Astrocyte of the hippocampus (primary cell): ENCODE measurements at regions not wholly inside any gene's neighbourhood (a gene's known extent, or its start where the extent isn't known, plus 50 kb on each side); places are given as distances from the start of the nearest gene placed in this dataset.

Experiments
- DNase-seq: peaks from one replicate; pipeline ENCODE4 v3.0.0; 2011; ENCODE audit warnings: low read depth, low spot score

DNA sequence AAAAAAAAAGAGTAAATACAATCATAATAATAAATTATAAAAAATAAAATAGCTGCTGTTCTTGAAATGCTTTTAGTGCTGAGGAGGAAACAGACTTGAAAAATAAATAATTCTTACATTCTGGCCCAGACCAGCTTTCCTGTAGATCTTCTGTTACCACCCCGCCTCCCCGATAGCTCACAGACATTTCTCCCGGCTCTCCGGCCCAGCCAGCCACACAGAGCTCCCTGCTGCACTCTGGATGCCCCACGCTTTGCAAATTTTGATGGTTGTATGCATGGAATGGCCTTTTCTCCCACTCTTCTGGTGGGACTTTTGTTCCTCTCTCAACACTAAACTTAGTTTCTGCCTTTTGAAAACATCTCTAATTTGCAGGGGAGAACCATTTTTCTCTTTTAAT is 249.3 kb downstream of the ATP23 start:
- DNase-seq, result no peak

DNA sequence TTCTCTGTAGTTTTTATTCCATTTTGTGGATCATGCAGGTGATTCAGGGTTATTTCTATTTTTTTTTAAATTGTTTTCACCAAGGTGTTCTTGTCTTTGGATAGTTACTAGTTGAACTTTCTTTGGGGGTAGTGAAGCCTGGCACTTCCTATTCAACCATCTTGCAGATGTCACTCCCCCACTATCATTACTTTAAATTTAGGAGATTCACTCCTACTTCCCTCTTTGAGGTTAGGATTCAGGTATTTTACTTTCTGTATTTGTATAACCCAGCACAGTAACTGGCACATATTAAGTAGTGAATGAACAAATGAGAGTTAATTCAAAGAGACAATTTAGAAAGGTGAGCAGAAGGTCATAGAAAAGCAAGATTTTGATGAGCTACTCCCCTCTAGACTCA is 255.6 kb downstream of the ATP23 start:
- DNase-seq, result no peak

DNA sequence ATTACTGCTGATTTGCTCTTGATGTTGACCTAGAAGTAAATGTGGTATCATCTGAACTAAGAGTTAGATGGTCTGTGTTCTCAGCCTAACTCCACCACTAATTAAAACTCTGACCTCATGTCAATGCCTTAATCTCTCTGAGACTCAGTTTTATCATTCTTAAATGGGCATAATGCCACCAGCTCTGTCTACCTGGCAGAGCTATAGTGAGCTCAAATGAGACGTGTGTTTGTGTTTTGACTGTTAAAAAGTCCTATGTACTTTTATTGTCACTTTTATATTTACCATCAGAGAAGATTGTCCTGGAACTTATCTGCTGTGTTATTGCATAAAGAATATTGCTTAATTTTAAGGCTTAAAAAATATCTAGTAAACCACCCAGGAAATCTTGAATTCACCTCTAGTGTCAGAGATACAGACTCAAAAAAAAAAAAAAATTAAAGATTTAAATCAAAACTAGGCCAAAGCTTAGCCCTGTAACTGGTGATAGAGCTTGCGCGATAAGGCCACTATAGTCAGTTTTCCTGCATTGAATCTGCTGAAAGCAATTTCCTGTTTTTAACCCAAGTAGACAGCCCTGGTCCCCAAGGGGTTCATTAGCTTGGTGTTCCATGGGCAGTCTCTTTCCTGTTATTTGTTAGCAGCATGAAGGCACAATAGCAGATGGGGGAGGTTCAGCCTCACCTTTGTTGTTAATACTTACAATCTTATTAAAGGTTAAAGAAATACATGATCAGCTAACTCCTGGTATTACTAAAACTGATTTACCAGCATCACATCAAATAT is 261.8 kb downstream of the ATP23 start:
- no peak for DNase-seq

DNA sequence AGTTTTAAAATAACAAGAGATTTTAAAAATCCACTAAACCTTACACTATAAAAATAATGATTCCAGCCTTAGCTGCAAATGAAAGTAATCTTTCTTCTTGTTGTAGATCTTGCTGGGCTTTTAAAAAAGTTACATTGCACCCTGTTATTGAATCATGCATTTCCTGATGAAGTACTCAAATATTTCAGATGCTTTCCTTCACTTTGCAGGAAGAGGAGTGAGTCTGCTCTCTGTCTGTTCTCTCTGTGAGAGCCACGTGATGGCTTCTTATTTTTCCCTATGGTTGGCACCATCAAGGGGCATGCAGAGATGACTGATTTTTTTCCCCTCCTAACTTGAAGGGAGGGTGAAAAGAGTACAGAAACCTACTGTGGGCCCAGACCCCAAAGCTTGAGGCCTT is 262.7 kb downstream of the ATP23 start:
- DNase-seq, result no peak

DNA sequence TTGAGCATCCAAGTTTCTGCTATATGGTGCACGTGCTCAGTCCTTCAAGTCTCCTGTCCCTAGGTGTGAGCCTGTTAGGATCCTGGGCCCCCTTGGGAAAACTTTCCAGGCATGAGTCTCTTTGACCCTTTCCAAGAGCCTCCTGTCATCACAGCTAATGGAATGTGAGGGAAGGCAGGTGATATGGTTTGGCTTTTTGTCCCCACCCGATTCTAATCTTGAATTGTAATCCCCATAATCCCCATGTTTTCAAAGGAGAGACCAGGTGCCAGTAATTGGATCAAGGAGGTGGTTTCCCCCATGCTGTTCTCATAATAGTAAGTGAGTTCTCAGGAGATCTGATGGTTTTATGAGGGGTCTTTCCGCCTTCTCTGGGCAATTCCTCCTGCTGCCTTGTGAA is 265.5 kb downstream of the ATP23 start:
- DNase-seq, result no peak

DNA sequence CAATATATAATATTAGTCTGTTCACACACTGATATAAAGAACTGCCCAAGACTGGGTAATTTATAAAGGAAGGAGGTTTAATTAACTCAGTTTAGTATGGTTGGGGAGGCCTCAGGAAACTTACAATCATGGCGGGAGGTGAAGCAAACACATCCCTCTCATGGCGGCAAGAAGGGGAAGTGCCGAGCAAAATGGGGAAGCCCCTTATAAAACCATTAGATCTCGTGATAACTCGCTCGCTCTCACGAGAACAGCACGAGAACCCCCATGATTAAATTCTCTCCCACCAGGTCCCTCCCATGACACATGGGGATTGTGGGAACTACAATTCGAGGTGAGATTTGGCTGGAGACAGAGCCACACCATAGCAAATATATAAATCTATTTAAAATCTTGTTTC is 269.8 kb downstream of the ATP23 start:
- DNase-seq, result no peak

DNA sequence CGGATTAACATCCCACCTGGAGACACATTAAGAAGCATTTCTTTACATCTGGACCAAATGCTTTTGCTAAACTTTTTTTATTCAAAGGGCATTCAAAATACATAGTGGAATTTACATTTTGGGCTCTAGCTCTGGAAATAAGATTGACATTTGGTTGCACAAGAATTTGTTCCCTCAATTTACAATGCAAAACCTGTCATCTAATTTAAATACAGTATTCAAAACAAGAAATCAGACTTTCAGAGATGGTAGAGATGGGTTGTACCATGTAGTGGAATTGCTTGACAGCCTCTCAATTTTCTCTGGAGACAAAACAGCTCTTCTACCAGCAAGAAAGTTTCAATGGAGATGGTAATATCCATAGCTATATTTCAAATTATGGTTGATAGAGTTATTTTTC is 275.8 kb downstream of the ATP23 start:
- DNase-seq, result no peak

DNA sequence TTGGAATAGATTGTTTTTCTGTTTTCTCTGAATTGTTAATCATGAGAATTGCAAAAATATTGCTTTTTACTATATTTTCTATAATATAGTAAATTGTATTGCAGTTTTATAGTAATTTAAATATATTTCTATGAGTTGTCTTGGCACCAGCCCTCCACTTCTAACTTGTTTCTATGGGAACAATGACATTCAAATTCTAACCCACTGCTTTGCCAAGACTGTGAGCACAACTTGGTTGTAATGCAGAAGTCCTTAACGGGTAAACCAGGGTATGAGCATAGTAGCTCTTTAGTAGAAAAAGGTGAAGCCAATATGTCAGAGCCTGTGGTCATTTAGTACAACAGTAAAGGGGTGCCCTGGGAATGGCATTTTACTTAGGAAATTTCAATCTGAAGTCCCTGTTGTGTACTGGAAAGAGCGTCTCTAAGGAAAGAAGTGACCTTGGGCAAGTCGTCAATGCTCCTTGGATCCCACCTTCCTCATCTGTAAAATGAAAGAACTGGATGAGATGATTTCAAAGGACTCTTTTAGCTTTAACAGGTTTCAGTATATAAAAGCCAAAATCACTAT is 283.3 kb downstream of the ATP23 start:
- DNase-seq, result no peak

DNA sequence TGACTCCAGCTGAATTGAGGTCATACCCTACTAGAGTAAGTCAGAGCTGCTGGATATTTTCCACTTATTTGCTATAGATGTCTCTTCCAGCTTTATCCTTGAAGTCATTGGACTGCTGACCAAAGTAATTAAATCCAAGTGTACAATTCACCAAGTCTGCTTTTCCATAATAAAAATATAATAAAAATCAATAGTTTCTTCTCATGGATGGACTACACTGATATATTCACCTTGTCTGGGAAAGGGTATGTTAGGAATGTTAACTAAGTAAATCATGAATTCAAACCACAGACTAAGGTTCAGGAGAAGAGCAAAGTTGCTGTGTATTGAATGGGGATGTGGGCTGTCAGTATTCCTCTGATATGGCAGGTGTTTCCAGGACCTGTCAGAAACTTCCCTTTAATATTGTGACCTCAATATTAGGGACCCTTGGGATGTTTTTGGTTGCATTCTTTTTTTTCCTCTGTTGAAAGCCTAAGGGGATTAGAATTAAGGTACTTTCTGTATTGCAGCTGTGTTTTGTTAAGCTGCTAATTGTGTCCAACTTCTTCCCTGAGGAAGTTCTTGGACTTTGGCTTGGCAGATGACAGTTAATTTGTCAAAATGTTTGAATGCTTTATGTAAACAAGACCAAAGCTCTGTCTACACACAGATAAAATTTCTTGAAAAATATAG is 284.0 kb downstream of the ATP23 start:
- no peak for DNase-seq

DNA sequence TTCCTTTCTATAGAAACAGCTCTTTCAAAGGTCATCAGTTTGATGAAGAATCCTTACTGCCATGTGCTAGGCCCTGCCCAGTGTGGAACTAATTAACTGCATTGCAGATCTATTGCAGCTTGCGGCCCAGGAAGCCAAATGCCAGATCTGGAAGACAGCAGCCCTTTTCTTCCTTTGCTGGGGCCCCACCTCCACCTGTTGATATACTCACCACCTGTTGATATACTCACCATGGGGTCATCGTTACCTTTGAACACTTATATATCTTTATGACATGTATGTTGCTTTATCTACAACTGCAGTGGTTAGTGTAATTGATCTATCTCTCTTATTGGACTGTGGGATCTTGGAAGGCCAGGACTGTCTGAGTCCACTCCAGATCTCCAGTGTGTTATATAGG is 292.5 kb downstream of the ATP23 start:
- no peak for DNase-seq

DNA sequence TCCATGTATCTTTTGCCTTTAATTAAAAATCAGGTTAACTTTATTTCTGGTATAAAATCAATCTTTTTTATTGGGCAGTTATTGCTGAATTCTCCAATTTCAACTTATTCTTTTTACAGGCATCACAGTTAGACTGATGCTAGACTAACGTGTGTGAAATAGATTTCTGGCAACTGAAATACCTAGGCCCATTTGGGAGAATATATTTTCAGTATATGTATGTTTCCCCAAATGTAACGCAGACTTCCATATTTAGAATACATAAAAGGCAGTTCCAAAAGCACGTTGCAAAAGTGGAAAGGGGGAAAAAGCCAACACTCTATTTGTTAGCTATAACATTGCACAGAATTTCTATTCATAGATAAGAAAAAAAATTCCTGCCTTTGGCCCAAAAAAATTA is 297.0 kb downstream of the ATP23 start:
- DNase-seq, result no peak

DNA sequence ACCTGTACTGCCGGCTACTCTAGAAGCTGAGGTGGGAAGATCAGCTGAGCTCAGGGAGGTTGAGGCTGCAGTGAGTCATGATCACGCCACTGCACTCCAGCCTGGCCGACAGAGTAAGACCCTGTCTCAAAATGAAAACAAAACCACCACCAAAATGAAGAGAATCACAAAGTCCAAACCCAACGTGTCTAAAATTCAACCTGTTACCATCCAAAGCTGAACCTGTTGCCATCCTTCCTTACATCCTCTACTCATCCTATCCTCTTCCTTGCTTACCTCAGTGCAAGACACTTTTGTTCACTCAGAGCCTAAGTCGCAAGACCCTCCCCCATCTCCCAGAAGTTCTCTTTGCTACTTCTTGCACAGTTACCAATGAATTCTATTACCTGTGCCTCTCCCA is 299.7 kb downstream of the ATP23 start:
- no peak for DNase-seq

DNA sequence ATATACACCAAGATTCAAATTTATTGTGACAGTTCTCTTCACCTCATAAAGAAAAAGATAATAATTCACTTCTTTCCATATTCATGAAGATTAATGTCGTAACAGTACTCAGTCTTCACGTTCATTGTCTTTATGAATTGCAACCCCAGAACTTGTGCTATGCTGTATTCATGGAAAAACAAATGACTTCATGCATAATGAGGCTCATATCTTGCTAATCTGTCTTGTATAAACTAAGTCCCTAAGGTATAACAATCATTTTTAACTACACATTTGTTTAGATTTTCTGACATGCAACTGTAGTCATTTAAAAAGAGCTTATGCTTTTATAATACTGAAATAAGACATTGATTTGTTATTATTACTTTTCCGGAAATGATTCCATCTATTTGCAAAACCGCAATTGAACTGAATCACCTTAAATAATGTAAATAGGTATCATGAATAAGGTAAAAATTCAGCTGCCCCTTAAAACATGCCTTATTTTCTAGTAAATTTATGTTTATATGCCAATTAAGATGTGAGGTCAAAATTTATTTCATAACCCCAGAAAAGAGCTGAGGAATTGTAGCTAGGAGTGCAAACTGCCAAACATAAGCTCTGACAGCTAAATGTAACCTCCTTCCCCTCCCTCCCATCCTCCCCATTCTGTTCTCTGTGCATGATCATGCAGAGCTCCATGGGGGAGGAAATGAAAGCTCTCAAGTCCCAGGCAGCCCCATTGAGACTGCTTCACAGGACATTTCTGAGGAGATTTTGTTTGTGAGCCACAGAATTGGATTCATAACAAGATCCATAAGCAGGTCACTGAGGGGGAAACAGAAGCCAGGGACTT is 301.6 kb downstream of the ATP23 start:
- DNase-seq, result no peak

DNA sequence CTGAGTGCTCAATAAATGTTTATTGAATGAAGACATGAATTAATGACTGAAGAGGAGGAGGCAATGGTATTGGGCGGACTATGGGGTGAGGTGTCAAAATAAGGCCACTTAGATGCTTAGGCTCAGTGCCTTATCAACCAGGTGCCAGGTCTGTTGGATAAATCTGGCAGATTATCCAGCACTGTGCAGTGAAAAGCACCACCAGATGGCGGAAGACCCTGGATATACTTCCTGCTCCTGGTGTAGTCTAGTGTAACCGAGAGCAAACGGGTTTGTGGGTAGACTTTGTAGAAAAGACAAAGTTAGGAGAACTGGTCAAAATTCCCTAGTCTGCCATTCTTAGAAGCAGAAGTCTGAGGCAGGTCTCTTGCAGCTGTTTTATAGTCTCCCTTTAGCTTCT is 306.3 kb downstream of the ATP23 start:
- DNase-seq, result no peak

DNA sequence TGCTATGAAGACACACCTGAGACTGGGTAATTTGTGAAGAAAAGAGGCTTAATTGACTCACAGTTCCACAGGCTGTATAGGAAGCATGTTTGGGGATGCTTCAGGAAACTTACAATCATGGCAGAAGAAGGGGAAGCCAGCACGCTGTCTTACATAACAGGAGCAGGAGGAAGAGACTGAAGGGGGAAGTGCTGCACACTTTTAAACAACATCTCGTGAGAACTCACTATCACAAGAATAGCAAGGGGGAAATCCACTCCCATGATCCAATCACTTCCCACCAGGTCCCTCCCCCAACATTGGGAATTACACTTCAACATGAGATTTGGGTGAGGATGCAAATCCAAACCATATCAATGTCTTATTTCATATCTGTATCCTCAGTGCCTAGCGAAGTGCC is 307.2 kb downstream of the ATP23 start:
- DNase-seq, result no peak

DNA sequence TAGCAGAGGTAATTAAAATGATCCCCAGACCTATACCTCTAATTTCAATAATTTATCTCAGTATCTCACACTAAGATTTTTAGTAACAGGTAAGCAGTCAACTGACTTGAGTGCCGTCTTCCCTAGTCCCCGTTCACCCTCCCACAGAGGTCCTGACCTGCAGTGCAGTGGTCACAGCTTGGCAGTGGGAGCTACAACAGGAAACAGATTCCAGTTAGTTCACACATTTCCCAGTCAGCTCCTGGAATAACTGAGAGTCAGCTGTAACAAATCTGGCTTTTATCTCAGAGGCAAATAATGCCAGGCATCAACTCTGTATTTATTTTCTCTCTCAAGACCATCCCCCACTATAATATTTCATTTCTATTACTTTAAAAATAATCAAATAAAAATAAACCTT is 308.2 kb downstream of the ATP23 start:
- no peak for DNase-seq

DNA sequence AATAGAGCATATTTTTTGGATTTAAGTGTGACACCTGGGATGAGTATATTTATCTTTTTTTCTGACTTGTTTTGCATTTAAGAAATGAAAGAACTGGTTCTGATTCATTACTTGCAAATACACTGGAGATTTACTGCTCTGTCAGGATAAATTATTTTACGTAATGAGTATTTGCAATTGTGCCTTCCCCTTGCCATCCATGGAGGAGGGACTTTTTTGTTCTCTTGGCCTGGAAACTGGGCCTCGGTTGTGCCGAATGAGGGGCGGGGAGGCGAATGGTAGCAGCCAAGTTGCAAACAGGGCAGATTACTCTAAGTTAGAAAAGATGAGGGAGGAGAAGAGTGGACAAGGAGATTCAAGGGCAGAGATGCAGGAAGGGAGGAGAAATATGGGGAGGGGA is 308.7 kb downstream of the ATP23 start:
- no peak for DNase-seq

DNA sequence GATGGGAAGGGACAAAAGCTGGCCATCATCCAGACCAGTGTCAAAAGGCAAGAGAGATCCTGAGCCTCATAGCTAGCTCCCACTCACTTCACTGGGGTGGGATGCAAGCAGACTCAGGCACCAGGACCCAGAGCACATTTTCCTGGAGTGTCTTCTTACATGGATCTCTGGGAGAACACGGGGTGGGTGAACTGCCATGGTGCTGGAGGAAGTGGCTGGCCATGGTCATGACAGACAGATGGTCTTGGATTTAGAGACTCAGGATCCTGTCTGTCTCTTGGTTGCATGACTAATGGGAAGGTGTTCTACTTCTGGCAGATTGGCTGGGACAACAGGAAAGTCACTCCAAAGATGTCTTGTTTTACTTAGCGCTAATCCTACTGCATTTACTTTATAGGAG is 311.5 kb downstream of the ATP23 start:
- DNase-seq, result no peak

DNA sequence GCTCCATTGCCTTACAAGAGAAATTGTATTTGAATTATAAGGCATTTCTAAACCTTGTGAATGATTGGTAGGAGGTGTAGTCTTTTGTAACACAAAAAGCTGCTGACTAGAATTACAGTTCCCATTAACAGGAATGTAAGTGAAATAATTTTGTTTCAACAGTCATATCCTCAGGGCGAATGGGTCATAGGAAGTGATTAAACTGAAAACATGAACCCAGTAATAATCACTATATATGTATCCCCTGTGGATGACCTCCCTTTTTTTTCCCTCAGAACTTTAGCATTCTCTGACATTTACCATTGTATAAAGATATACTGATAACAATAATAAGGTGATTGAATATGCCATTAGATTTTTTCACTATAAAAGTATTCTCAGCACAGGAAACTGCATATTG is 312.3 kb downstream of the ATP23 start:
- DNase-seq, result no peak

DNA sequence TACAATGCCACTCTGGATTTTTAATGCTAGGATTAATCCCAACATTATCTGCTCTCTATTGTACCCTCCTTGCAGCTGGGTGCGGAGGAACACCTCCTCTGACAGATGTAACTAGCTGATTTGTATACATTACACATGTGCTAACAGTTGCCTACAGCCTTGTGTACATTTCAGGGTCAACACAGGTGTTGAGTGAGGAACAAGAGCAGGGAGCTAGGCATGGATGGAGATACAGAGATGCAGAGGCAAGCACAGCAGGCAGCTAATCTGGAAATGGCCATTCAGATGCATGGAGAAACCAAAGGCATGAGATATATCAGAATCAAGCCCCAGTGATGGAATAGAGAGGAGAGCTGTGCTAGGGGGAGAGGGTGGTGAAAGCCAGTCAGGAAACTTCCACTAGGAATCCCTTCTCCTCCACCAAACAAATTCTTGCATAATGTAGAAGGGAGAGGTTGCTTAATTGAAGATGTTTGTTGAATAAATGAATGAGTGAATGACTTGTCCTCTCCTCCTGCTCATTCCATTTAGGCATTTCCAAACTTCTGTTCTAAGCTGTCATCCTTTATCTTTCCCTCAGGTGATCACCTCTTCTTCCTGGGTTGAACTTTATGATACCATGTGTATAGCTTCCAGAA is 313.2 kb downstream of the ATP23 start:
- no peak for DNase-seq

DNA sequence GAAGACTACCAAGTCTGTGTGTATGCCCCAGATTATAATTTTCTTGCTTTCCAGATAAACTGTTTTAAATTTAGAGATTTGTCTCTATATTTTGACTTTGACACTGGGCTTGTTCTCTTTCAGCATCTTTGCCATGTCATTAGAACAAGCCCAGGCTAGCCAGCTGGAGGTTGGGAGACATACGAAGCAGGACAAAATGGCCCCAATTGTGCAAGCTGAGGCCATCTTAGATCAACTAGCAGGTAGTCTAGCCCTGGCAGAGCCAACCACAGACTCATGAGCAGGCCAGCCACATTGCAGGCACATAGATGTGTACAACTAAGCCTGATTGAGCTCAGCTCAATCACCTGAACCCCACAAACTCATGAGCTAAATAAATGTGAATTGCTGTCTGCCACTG is 321.4 kb downstream of the ATP23 start:
- DNase-seq, result no peak

DNA sequence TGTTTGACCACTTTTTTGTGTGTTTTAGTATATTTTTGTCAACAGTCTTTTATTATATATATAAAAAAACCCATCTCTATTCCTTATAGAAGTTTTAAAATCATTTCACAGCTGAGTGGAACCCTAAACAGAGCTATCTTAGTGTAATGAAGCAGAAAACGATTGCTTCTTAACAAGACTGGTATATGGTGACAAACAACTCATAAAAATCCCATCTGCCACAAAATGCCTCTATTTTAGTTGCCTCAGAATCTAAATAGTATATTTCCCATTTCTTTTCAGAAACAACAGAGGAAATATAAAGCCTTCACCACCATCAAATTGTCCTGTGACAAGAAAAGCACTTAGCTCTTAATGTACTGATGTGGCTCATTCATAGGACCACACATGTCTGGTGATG is 322.4 kb downstream of the ATP23 start:
- DNase-seq, result no peak
